ENCODE measurements at regions not wholly inside any gene's neighbourhood (a gene's known extent, or its start where the extent isn't known, plus 50 kb on each side); places are given as distances from the start of the nearest gene placed in this dataset.

- Histone ChIP-seq H3K36me3 (replicated peaks; ENCODE audit: low read depth, low read length) (no peaks in the 10 kb centered on the region), H4K20me1 (ENCODE audit: insufficient read depth, low read length) (no peaks in the 10 kb centered on the region), H3K27ac (ENCODE audit: low read length) (no peak overlapping the region), H3K4me3 (ENCODE audit: low read length) (no peak overlapping the region), H2AFZ (ENCODE audit: low read depth, low read length) (no peak overlapping the region), H3K9me3 (ENCODE audit: insufficient read depth, low read length) (no peaks in the 10 kb centered on the region), H3K27me3 (ENCODE audit: low read depth, low read length) (no peaks in the 10 kb centered on the region; the same call in 1 of the 2 replicates), H3K4me1 (ENCODE audit: low read length) (peaks cover 4% of the 10 kb centered on the region; the same call in 1 of the 2 replicates), H3K4me2 (ENCODE audit: low read length) (no peak overlapping the region), H3K9ac (ENCODE audit: low read length) (no peak overlapping the region), H3K79me2 (ENCODE audit: low read length) (no peaks in the 10 kb centered on the region)
- TF ChIP-seq EZH2phosphoT487 (IDR thresholded peaks at IDR 0.05; ENCODE audit: low read depth), result no peak
- TF ChIP-seq CTCF (IDR thresholded peaks at IDR 0.05; ENCODE audit: low read depth, low read length), result no peak
Measured at GRCh38 chr12:123047289-123047688, 66.8 kb downstream of the ARL6IP4 start.

GRCh38 chr12:123046431-123046830 is 66.0 kb downstream of the ARL6IP4 start:
- no peak overlapping the region for H3K9ac ChIP-seq (ENCODE audit: low read length)
- peaks cover 4% of the 10 kb centered on the region; the same call in 1 of the 2 replicates for H3K4me1 ChIP-seq (ENCODE audit: low read length)
- no peaks in the 10 kb centered on the region for H3K36me3 ChIP-seq (replicated peaks; ENCODE audit: low read depth, low read length)
- H3K4me3 ChIP-seq (ENCODE audit: low read length), result no peak overlapping the region
- H3K9me3 ChIP-seq (ENCODE audit: insufficient read depth, low read length), result no peaks in the 10 kb centered on the region
- no peak overlapping the region for H2AFZ ChIP-seq (ENCODE audit: low read depth, low read length)
- H3K79me2 ChIP-seq (ENCODE audit: low read length), result no peaks in the 10 kb centered on the region
- TF ChIP-seq EZH2phosphoT487 (IDR thresholded peaks at IDR 0.05; ENCODE audit: low read depth) (no peak), CTCF (IDR thresholded peaks at IDR 0.05; ENCODE audit: low read depth, low read length) (no peak)
- no peak overlapping the region for H3K27ac ChIP-seq (ENCODE audit: low read length)
- no peak overlapping the region for H3K4me2 ChIP-seq (ENCODE audit: low read length)
- no peaks in the 10 kb centered on the region for H4K20me1 ChIP-seq (ENCODE audit: insufficient read depth, low read length)
- no peaks in the 10 kb centered on the region; the same call in 1 of the 2 replicates for H3K27me3 ChIP-seq (ENCODE audit: low read depth, low read length)

GRCh38 chr12:123045678-123046077 is 65.2 kb downstream of the ARL6IP4 start:
- H3K27me3 ChIP-seq (ENCODE audit: low read depth, low read length), result no peaks in the 10 kb centered on the region; the same call in 1 of the 2 replicates
- peaks cover 4% of the 10 kb centered on the region; the same call in 1 of the 2 replicates for H3K4me1 ChIP-seq (ENCODE audit: low read length)
- no peaks in the 10 kb centered on the region for H3K79me2 ChIP-seq (ENCODE audit: low read length)
- H3K27ac ChIP-seq (ENCODE audit: low read length), result no peak overlapping the region
- H3K4me3 ChIP-seq (ENCODE audit: low read length), result no peak overlapping the region
- no peak overlapping the region for H3K4me2 ChIP-seq (ENCODE audit: low read length)
- TF ChIP-seq CTCF (IDR thresholded peaks at IDR 0.05; ENCODE audit: low read depth, low read length), result no peak
- TF ChIP-seq EZH2phosphoT487 (IDR thresholded peaks at IDR 0.05; ENCODE audit: low read depth), result no peak
- no peaks in the 10 kb centered on the region for H3K36me3 ChIP-seq (replicated peaks; ENCODE audit: low read depth, low read length)
- H3K9ac ChIP-seq (ENCODE audit: low read length), result no peak overlapping the region
- no peak overlapping the region for H2AFZ ChIP-seq (ENCODE audit: low read depth, low read length)
- no peaks in the 10 kb centered on the region for H4K20me1 ChIP-seq (ENCODE audit: insufficient read depth, low read length)
- no peaks in the 10 kb centered on the region for H3K9me3 ChIP-seq (ENCODE audit: insufficient read depth, low read length)

- Histone ChIP-seq H3K79me2 (ENCODE audit: low read length) (no peaks in the 10 kb centered on the region), H3K27me3 (ENCODE audit: low read depth, low read length) (no peaks in the 10 kb centered on the region; the same call in 1 of the 2 replicates), H3K4me3 (ENCODE audit: low read length) (no peak overlapping the region), H3K4me1 (ENCODE audit: low read length) (peaks cover 4% of the 10 kb centered on the region; the same call in 1 of the 2 replicates), H3K36me3 (replicated peaks; ENCODE audit: low read depth, low read length) (no peaks in the 10 kb centered on the region), H3K9ac (ENCODE audit: low read length) (no peak overlapping the region), H3K27ac (ENCODE audit: low read length) (no peak overlapping the region), H2AFZ (ENCODE audit: low read depth, low read length) (no peak overlapping the region), H3K9me3 (ENCODE audit: insufficient read depth, low read length) (no peaks in the 10 kb centered on the region), H3K4me2 (ENCODE audit: low read length) (no peak overlapping the region), H4K20me1 (ENCODE audit: insufficient read depth, low read length) (no peaks in the 10 kb centered on the region)
- TF ChIP-seq CTCF (IDR thresholded peaks at IDR 0.05; ENCODE audit: low read depth, low read length), result no peak
- no peak for TF ChIP-seq EZH2phosphoT487 (IDR thresholded peaks at IDR 0.05; ENCODE audit: low read depth)
Measured at GRCh38 chr12:123044351-123044750, 63.9 kb downstream of the ARL6IP4 start.

Measured in OCI-LY3 (cell line).